GM19463 (cell line): ENCODE measurements at regions not wholly inside any gene's neighbourhood (a gene's known extent, or its start where the extent isn't known, plus 50 kb on each side); places are given as distances from the start of the nearest gene placed in this dataset.

ENCODE experiments used
- ATAC-seq: cut with Tn5 transposase; IDR thresholded peaks from one replicate; pipeline ENCODE4 v1.9.1; 2021; ENCODE audit warnings: mild to moderate bottlenecking, moderate library complexity; ENCODE audit not compliant: unreplicated experiment

DNA sequence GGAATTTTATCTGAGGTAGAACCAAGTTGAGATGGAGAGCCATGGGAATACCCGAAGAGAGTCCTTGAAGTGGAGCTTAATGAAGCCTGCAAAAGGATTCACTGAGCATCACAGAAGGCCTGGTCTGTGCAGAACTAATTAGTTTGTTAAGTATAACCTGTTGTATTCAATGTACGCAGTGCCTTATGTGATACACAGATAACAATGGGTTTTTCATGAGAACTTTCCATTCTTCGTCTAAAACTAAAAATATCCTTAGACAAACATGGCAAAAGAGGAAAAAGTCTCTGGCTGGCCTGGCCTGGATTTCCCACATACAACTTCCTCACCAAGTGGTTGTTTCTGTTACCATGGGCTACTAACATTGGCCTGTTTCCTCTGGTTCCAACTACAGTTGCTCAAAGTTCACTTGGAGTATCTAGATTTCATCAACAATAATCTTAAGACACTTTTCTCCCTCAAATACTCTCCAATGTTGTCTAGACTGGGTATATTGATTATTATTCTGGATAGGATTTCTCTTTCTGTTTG lies 237.6 kb upstream of the ZNF462 start:
- no peak for ATAC-seq

DNA sequence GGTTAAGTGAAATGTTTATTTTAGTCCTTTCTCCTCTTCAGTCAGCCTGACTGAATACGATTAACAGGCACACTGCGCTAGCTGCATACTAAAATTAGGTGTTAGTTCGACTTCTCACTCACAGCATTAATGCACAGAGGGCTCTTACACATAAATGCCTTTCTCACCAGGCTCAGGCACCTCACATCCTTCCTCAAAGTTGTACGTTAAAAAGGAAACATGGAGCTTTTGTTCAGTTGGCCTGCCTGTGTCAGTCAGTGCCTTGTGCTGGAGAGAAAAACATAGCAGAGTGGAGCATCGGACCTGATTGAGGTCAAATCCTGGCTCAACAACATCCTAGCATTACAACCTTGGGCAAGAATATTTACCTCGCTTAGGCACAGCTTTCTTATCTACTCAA lies 236.0 kb upstream of the ZNF462 start:
- ATAC-seq: no peak

DNA sequence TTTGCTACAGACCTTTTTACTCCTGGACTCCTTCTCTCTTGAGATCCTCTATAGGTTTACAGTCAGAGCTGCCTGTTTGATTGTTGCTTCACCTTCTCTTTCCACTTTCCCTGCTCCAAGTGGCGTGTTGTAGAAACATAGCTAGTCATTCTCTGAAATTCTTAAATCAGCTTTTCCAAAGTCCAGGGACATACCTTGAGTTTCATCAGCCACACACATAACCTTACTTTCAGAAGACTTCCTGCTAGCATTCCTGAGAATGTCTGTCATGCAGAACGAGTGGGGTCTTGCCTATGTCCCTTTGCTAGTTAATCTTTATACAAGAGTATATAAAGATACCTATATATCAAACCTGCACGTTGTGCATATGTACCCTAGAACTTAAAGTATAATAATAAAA lies 230.3 kb upstream of the ZNF462 start:
- no peak for ATAC-seq

DNA sequence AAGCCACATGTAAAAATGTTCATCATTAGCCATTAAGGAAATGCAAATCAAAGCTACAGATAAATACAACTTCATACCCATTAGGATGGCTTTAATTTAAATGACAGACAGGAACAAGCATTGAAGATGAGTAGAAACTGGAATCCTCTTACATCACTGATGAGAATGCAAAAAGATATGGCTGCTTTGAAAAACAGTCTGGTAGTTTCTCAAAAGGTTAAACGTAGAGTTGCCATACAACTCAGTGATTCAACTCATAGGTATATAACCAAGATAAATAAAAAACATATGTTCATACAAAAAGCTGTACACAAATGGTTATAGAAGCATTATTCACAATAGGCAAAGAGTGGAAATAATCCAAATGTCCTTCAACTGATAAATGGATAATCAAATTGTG lies 228.8 kb upstream of the ZNF462 start:
- no peak for ATAC-seq

DNA sequence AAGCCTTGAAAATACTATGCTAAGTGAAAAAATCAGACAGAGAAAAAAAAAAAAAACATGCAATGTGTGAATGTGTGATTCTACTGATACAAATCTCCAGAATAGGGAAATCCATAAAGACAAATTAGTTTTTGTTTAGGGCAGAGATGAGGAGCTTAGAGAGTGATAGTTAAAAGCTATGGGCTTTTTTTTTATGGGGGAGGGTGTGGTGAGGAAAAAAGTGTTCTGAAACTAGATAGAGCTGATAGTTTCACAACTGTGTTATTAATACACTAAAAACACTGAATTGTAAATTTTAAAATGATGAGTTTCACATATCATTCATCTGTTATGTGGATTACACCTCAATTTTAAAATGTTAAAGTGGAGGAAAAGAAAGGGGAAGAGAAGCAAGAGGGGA lies 228.3 kb upstream of the ZNF462 start:
- ATAC-seq: no peak

DNA sequence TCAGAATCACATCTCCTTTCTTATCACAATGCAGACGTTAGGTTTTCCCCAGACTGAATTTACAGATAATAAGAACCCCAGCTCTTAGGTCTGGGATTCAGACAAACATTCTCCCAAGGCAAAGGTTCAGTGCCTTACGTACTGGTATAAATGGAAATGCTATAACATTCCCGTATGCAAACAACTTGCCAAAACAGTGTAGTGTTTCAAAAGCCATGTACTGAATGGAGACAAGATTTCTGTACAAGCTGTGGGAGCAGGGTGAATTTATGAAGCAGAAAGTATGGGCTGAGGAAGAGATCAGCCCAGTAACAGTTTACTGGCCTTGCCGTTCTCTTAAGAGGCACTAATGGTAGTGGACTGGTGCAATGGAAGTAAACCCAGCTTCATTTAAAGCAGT lies 225.5 kb upstream of the ZNF462 start:
- no peak for ATAC-seq

DNA sequence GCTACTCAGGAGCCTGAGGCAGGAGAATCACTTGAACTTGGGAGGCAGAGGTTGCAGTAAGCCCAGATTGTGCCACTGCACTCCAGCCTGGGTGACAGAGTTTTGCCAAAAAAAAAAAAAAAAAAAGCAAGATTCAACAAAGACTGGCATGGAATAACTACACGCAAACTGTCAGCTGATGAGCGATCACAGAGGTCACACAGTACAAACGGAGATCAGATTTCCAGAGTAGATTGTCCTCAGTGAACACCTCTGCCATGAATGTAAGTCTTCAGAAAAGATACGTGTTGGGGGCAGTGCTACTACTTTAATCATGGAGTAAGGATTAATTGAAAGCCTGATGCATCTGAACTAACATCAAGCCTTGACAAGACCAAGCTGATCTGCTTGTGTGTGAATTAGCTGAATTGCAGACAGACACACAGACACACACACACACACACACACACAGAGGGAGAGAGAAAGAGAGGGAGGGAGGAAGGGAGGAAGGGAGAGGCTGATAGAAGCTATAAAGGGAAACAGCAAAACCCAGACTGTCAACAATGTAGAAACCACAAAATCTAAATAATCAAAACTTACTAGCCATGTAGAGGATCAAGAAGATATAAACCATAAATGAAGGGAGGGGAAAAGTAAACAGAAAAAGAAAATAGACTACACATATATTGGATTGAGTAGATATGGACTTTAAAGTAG lies 222.9 kb upstream of the ZNF462 start:
- no peak for ATAC-seq

DNA sequence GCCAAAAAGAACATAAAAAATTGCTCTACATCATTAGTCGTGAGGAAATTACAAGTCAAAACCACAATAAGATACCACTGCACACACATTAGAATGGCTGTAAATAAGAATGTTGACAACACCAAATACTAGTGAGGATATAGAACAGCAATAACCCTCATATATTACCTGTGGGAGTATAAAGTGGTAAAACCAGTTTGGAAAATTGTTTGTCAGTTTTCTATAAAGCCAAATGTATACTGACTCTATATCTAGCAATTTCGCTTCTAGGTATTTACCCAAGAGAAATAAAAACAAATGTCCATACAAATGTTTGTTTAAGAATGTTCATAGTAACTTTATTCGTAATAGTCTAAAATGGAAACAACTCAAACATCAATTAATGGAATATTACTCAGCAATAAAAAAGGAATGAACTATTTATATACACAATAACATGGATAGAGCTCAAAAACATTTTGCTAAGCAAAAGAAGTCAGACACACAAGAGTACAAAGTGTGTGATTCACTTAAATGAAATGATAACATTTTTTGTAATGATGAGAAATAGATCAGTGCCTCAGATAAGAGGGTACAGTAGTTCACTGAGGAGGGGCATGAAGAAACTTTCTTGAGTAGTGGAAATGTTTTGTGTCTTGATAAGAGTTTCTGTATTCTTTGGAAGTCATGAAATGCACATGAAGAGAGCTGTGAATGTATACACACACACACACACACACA lies 219.6 kb upstream of the ZNF462 start:
- no peak for ATAC-seq

DNA sequence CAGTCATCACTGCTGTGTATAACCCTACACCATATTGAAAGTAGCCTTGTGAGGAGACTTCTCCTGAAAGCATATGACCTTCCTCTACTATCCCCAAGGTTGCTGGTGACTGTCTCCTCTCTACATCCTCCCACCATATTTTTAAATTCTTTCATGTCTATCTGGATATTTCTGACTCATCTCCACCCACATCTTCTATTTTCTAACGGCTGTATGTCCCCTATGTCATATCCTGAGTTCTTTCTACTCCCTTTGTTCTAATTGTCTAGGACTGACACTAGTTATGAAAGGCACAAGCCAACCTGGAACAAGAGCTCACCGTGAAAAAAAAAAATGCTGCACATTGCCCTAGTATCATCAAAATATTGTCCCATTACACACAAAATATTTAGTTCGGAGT lies 218.3 kb upstream of the ZNF462 start:
- no peak for ATAC-seq

DNA sequence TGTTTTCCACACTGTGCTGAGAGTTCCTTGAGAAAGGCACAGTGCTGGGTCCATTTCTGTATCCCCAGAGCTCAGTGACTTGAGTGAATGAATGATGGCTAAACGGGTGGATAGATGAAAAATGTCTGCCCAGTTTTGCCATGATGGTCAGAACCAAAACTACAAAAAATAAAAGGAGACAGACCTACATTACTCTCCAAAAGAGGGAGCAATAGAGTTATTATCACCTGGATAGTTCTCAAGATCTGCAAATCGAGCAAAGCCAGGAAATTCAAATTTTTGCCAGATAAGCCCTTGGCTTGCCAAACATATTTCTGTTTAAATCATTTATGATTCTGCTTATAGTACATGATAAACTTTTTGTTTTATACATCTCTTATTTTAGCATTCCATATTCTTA lies 214.2 kb upstream of the ZNF462 start:
- ATAC-seq: no peak

DNA sequence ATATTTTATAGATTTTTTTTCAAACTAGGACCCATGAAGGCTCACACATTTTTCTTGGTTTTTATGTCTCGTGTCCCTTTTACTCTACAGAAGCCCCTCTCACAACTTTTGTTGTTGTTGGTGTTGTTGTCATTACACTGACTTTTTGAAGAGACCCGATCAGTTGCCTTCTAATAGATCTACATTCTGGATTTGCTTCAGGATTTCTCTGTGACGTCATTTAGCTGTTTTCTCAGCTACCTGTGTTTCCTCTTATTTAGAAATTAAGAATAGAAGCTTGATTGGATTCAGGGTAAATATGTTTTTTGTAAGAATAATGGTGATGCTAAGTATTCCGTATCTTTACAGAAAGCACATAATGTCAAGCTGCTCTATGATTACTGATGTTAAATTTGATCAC lies 213.3 kb upstream of the ZNF462 start:
- no peak for ATAC-seq

DNA sequence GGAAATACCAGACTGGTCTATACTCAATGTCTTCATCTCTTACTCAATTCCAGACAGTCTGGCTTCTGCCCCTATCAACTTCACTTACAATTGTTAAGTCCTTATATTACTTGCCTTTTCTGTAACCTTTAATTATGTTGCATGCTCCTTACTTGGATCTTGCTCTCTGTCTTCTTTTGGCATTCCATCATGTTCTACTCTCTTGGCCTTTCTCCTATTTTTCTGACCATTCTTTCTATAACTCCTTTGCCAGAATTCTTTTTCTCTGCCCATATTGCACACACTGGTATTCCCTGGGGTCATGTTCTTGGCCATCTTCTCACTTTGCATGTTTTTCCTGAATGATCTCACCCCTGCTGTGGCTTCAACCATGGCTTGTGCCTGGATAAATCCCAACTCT lies 209.8 kb upstream of the ZNF462 start:
- no peak for ATAC-seq

DNA sequence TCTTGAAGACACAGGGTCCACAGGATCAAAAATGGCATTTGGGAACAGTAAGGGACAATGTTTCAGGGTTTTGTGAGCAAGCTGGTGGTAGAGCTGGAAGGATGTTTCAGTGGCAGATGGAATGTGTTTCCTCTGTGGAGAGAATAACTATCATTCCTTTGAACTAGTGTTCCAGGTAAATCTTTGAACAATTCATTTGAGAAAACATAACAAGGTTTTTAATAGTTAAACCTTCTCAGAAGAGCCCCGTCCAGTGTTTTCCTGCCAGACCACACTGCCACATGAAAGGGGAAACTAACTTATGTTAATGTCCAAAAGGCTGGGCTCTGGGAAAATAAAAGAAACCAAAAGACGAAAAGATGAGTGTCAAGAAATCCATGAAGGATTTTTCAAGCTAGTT lies 207.0 kb upstream of the ZNF462 start:
- ATAC-seq: no peak

DNA sequence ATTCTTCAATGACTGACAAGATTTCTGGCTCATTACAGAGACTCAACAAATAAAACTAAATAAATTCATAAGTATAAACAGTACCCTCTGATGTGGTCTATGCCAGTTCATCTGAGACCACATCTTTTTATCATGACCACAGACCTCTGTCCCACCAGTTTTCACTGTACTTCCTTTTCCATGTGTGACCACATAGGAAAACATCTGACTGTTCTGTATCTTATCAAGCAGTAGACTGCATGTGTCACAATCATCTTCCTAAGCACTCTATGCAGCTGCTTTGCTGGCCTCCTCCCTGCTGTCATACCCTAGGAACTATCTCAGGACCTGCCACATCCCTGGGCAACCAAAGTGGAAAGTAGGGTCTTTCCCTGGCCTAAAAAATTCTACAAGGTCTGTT lies 205.0 kb upstream of the ZNF462 start:
- ATAC-seq: no peak

DNA sequence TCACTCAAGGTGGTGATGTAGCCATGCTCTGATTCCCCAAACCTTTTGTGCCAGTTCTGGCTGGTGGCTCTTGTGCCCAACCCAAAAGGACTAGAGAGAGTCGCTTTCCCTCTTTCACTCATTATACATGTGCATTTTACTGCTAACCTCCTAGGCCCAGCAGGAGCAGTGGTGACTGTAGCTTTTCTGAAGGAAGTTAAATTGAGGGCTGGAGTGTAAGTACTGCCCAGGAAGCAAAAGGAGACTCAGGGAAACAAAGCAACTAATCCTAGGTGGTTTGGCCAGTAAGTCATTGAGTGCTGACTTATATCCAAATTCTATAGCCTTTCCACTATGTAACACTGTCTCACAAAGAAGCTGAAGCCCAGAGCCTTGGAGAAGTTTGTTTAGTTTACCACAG lies 194.4 kb upstream of the ZNF462 start:
- ATAC-seq: no peak

DNA sequence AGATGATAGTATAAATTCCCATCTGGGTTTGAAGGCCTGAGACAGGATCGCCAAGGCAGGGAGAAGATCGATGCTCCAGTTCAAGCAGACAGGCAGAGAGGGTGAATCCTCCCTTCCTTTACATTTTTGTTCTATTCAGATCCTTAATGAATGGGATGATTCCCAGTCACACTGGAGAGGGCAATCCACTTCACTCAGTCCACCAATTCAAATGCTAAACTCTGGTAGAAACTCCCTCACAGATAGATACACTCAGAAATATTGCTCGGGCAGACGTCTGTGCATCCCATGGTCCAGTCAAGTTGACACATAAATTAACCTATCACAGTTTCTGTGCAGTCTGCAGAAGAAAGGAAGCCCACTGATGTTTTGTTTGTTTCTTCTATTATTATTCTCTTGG lies 193.1 kb upstream of the ZNF462 start:
- ATAC-seq: no peak

DNA sequence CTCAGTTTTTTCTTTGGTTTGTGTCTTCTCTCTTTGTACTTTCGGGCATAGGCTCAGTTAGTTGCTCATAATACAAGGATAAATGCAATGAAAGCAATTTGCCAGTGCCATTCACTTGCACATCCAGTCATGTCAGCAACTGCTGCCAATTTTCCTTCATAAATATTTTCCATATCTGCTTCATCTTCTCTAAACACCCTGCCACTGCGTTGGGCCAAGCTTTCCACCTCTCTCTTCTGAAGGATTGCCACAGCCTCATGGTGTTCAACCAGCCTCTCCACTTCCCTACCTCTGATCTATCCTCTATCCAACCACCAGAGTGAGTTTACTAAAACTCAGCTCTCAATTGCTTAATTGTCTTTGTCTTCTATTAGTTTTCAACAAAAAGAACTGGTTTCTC lies 192.5 kb upstream of the ZNF462 start:
- no peak for ATAC-seq

DNA sequence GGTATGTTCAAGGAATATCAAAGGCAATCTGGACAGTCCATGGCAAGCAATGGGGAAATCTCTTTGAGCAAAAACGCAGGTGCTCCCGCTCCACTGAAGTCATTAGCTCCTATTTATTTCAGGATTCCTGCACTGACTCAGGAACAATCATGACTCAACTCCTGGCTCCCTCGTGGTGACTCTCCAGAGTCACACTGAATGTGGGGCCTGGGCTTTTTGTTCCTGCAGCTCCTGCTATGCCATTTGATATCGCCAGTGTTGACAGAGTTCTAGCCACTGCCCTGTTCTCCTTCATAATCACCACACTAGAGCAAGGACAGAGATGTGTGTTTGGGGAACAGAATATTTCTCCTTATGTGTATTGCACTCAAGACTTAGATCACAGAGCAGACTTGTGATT lies 187.2 kb upstream of the ZNF462 start:
- no peak for ATAC-seq

DNA sequence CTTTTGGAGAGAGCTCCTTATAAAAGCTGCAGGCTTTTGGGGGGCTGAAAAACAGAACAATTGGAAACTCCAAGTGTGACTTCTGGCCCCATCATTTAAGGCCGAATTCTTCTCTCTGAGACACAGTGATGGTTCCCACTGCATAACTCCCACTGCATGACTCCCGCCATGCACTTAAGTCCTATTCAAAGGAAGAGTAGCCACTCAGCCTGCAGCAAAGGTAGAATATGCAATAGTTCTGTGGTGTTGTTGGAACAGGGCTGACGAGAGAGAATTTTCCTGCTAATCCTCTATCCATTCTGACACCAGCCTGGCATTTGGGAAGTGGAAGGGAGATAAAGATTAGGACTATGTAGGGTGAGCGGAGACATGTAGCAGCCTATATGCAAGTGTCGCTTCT lies 185.6 kb upstream of the ZNF462 start:
- no peak for ATAC-seq

DNA sequence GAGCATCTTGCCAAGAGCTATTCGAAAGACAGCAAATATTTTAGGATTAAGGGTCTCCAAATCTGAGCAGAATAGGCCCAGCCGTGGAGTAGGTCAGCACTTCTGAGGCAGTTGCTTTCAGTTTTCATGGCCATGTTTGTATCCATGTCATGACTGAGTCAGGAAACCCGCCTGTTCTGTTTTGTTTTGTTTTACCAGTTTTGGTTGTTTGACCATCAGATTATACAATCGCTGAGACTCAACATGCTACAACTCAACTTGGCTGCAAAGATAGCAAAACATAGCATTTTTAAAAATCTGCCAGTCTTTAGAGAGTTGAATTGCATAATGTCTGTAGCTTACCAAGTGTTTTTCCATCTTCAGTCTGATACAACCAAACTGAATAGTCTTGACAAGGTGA lies 185.1 kb upstream of the ZNF462 start:
- no peak for ATAC-seq

DNA sequence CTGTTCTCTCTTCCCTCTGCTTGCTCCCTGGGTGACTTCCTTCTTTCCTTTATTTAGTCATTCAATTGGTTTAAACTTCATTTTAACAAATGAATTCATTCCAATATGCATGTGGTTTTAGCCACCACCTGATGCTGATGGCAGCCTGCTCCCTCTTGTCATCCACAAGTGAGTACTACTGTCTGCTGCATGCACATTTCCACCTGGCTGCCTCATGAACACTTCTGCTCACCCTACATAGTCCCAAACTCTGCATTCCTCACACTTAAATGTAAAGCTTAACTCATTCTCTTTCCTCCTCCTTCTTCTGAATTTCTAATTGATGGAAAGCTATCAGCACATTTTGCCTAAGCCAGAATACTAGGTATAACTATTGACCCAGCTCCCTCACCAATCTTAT lies 184.7 kb upstream of the ZNF462 start:
- no peak for ATAC-seq

DNA sequence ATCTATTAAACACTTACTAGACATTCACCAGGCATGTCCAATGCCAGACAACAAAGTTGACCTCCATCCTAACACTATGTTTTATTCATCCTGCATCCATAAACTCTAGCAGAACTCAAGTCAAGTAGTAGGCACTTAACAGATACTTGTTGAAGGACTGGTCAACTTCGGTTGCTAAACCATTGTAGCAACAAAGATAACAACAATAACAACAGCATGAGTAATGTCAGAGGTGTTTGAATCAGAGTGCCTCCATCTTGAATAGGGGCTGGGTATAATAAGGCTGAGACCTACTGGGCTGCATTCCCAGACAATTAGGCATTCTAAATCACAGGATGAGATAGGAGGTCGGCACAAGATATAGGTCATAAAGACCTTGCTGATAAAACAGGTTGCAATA lies 180.5 kb upstream of the ZNF462 start:
- no peak for ATAC-seq

DNA sequence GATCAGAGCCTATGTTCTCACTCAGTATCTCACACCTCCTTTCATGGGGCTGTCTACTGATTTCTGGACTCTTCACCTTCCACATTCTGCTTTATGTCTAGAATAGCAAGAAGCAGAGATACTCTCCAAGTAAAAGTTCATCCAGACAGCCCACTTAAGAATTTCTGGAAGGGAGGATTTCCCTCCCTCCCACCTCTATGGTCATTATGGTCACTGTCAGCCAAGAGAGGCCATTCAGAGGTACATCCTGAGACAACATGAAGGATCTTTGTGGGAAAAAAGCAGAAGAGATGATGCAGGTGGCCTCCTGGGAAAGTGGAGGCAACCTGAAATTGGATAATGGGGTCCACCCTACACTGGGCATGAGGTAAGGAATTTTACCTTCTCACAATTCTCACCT lies 179.5 kb upstream of the ZNF462 start:
- ATAC-seq: no peak
